ENCODE measurements at regions not wholly inside any gene's neighbourhood (a gene's known extent, or its start where the extent isn't known, plus 50 kb on each side); places are given as distances from the start of the nearest gene placed in this dataset.
"Not testable (repeated sequence)": the region's sequence is repeated elsewhere in the genome, so short reads cannot be mapped to it uniquely, and the experiment has no call there.

- no peak overlapping the region for H3K27ac ChIP-seq
- DNase-seq, result peak in 1 of 2 donors; percentile 45
- TF ChIP-seq CTCF (IDR thresholded peaks at IDR 0.05), result no peak
Observed at GRCh38 chr2:85949280-85949679, 60.5 kb upstream of the ST3GAL5 start.

GRCh38 chr2:85947593-85947992, 58.8 kb upstream of the ST3GAL5 start:
- intact Hi-C loops (cut with DNase I; ENCODE audit: low total_unique reads), result no loop called here
- no peaks in the 10 kb centered on the region for H3K27me3 ChIP-seq
- no peak overlapping the region for H3K27ac ChIP-seq
- TF ChIP-seq CTCF (IDR thresholded peaks at IDR 0.05), result no peak
- no peaks in the 10 kb centered on the region for H3K4me1 ChIP-seq
- H3K9me3 ChIP-seq, result peaks cover 0 to 16% (median 3%) of the 10 kb centered on the region in 3 donors
- H3K36me3 ChIP-seq, result no peaks in the 10 kb centered on the region
- no peak for DNase-seq
- no peak overlapping the region for H3K4me3 ChIP-seq

More at GRCh38 chr2:85949280-85949679, 60.5 kb upstream of the ST3GAL5 start:
- intact Hi-C loops (cut with DNase I; ENCODE audit: low total_unique reads), result no loop called here
- Histone ChIP-seq H3K27me3 (no peaks in the 10 kb centered on the region), H3K4me3 (no peak overlapping the region), H3K4me1 (no peaks in the 10 kb centered on the region), H3K9me3 (peaks cover 0 to 16% (median 0%) of the 10 kb centered on the region in 3 donors), H3K36me3 (no peaks in the 10 kb centered on the region)

- Histone ChIP-seq H3K27ac (no peak overlapping the region), H3K27me3 (no peaks in the 10 kb centered on the region), H3K4me1 (no peaks in the 10 kb centered on the region), H3K36me3 (no peaks in the 10 kb centered on the region), H3K4me3 (no peak overlapping the region), H3K9me3 (peaks cover 0 to 16% (median 3%) of the 10 kb centered on the region in 3 donors)
- DNase-seq, result no peak
- TF ChIP-seq CTCF (IDR thresholded peaks at IDR 0.05), result no peak
- intact Hi-C loops (cut with DNase I; ENCODE audit: low total_unique reads), result no loop called here
Observed at GRCh38 chr2:85945586-85945985, 56.8 kb upstream of the ST3GAL5 start.

- intact Hi-C loops (cut with DNase I; ENCODE audit: low total_unique reads), result no loop called here
- Histone ChIP-seq H3K36me3 (no peaks in the 10 kb centered on the region), H3K27me3 (no peaks in the 10 kb centered on the region), H3K9me3 (peaks cover 0 to 16% (median 3%) of the 10 kb centered on the region in 3 donors), H3K27ac (no peak overlapping the region), H3K4me1 (no peaks in the 10 kb centered on the region), H3K4me3 (no peak overlapping the region)
- TF ChIP-seq CTCF (IDR thresholded peaks at IDR 0.05), result no peak
- DNase-seq, result no peak
Observed at GRCh38 chr2:85945172-85945571, 56.4 kb upstream of the ST3GAL5 start.

- H3K27ac ChIP-seq, result no peak overlapping the region
Observed at GRCh38 chr2:85942346-85942957, 53.7 kb upstream of the ST3GAL5 start.

GRCh38 chr2:85941490-85941889, 52.7 kb upstream of the ST3GAL5 start:
- H3K4me3 ChIP-seq; H3K4me1 ChIP-seq; intact Hi-C loops (cut with DNase I; ENCODE audit: low total_unique reads); DNase-seq; H3K27ac ChIP-seq; H3K9me3 ChIP-seq; H3K36me3 ChIP-seq; H3K27me3 ChIP-seq: not testable (repeated sequence)

More at GRCh38 chr2:85942346-85942957, 53.7 kb upstream of the ST3GAL5 start:
- Histone ChIP-seq H3K27me3 (no peaks in the 10 kb centered on the region), H3K9me3 (peaks cover 0 to 4% (median 3%) of the 10 kb centered on the region in 3 donors), H3K4me1 (no peaks in the 10 kb centered on the region), H3K36me3 (no peaks in the 10 kb centered on the region), H3K4me3 (no peak overlapping the region)
- no peak for DNase-seq
- no peak for TF ChIP-seq CTCF (IDR thresholded peaks at IDR 0.05)
- intact Hi-C loops (cut with DNase I; ENCODE audit: low total_unique reads), result no loop called here
